Thyroid gland (tissue), 4 donors: ENCODE measurements at regions not wholly inside any gene's neighbourhood (a gene's known extent, or its start where the extent isn't known, plus 50 kb on each side); places are given as distances from the start of the nearest gene placed in this dataset.

Experiments used
- CTCF ChIP-seq, 6 experiments: fragments of 200-600 bp in 3 of 6; fragments of 450-650 bp in 3 of 6; sonication (generic) in 3 of 6; IDR thresholded peaks; one replicate each; pipeline ENCODE4 v1.5.1; 2016 to 2019; ENCODE audit warnings: antibody characterized with exemption in 6 of 6, mild to moderate bottlenecking in 2 of 6, inconsistent platforms in 1 of 6, moderate library complexity in 1 of 6
- POLR2A ChIP-seq, 2 donors: fragments of 450-650 bp; IDR thresholded peaks; one replicate each; pipeline ENCODE4 v1.6.1; 2017; ENCODE audit warnings: antibody characterized with exemption in 2 of 2, mild to moderate bottlenecking in 2 of 2, moderate library complexity in 1 of 2

- TF ChIP-seq CTCF (IDR thresholded peaks at IDR 0.05), result no peak
- no peak for TF ChIP-seq POLR2A (IDR thresholded peaks at IDR 0.05)
Observed at GRCh38 chr3:31275038-31275572, 257.6 kb upstream of the STT3B start.
